Mammary epithelial cell (primary cell): ENCODE measurements at regions not wholly inside any gene's neighbourhood (a gene's known extent, or its start where the extent isn't known, plus 50 kb on each side); places are given as distances from the start of the nearest gene placed in this dataset.

ENCODE experiments used
- CTCF ChIP-seq, 2 donors: IDR thresholded peaks in 1 of 2; conservative IDR thresholded peaks in 1 of 2; 2 replicates each; pipeline ENCODE4 v1.5.1; 2011 to 2012; ENCODE audit warnings: inconsistent platforms in 2 of 2, low read length in 2 of 2, mild to moderate bottlenecking in 2 of 2, control low read depth in 1 of 2, low read depth in 1 of 2; ENCODE audit not compliant: insufficient read depth in 1 of 2; ENCODE audit errors: extremely low read depth in 1 of 2
- EZH2 ChIP-seq: IDR thresholded peaks from 2 replicates; pipeline ENCODE4 v1.6.1; 2012; ENCODE audit warnings: low read length, inconsistent platforms, borderline replicate concordance

- no peak for TF ChIP-seq CTCF (conservative IDR thresholded peaks at IDR 0.05 in 1 of 2, IDR thresholded peaks at IDR 0.05 in 1 of 2; ENCODE audit: extremely low read depth in 1 of 2, insufficient read depth in 1 of 2, low read depth in 1 of 2, low read length in 2 of 2)
- TF ChIP-seq EZH2, result no peak
Measured at GRCh38 chr1:83053446-83053845, 945.5 kb downstream of the TTLL7 start.
